ENCODE measurements at regions not wholly inside any gene's neighbourhood (a gene's known extent, or its start where the extent isn't known, plus 50 kb on each side); places are given as distances from the start of the nearest gene placed in this dataset.

DNA sequence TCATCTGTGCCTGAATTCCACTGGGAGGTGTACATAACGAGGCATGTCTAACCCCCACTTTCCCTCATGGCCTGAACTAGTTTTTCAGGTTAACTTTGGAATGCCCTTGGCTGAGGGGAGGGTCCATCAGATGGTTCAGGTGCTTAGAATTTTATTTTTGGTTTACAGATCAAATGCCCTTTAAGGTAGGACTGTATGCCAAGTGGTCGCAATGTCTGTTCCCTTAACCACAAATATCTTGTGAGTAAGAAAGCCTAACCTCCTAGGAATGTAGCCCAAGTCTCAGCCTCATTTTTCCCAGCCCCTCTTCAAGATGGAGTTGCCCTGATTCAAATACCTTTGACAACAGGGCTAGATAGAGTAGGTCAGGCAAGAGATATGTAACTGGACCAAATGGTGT lies 78.4 kb downstream of the RNASET2 start:
- DNase-seq (ENCODE audit: insufficient read length, low spot score) (no peak), FAIRE-seq (no peak)
- no peak for TF ChIP-seq POLR2A (IDR thresholded peaks at IDR 0.05; ENCODE audit: low read depth, low read length)

DNA sequence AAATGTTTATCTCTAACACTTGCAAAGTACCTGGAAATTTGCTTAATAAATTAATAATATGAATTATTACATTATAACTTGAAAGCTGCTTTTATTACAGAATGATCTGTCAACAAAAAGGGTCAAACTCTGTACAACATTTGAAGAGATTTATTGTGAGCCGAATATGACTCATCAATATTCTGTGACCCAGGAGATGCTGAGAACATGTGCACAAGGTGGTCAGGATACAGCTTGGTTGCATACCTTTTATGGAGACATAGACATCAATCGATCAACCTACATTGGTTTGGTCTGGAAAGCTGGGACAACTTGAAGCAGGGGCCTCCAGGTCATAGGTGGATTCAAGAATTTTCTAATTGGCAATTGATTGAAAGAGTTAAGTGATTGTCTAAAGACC lies 79.0 kb downstream of the RNASET2 start:
- FAIRE-seq (no peak), DNase-seq (ENCODE audit: insufficient read length, low spot score) (no peak)
- TF ChIP-seq POLR2A (IDR thresholded peaks at IDR 0.05; ENCODE audit: low read depth, low read length): no peak

DNA sequence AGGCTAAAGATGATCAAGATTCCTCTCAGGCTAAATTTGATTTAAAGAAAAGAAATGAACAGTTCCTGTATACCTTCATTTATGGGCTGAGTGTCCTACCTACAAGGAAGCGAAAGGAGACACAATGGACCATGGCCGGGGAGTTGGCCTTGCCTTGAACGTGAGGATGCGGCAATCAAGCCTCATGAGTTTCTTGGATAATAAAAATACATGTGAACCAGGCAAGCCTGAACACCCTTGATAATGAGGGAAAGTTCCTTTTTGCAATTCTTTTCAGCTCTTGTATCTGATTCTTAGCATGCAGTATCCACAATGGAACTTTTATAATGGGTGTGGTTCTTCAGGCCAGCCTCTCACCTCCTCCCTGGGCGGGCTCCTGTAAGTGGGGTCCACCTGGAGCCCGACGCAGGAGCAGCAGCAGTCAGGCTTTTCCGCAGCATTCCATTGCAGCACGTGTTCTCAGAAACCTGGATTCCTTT lies 83.8 kb downstream of the RNASET2 start:
- DNase-seq (ENCODE audit: insufficient read length, low spot score) (no peak), FAIRE-seq (no peak)
- no peak for TF ChIP-seq POLR2A (IDR thresholded peaks at IDR 0.05; ENCODE audit: low read depth, low read length)

DNA sequence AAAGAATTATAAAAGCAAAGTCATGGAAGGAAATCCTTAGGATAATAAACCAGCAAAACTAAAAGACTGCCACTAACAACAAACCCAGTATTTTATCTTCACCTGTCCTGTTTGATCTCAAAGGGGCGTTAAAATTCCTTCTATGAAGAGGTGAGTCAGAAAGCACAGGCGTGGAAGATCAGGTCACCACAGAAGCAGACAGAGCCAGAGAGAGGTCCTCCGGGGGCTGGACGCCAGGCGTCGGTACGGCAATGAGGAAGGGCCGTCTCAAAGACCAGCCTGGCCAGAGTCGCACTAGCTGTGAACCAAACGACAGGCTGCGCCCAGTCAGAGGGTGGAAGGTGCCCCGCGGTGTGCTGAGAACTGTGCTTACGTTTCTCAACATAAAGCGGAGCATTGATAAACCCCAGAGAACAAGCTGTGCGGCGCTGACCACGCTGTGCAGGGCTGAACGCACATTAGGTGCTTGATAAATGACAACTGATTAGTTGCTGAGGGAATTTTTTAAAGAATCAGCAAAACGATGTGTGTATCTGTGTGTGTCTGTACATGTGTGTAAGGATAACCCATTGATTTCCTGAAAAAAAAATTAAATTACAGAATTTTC lies 85.6 kb downstream of the RNASET2 start:
- TF ChIP-seq POLR2A (IDR thresholded peaks at IDR 0.05; ENCODE audit: low read depth, low read length): no peak
- no peak for DNase-seq (ENCODE audit: insufficient read length, low spot score)
- no peak for FAIRE-seq

DNA sequence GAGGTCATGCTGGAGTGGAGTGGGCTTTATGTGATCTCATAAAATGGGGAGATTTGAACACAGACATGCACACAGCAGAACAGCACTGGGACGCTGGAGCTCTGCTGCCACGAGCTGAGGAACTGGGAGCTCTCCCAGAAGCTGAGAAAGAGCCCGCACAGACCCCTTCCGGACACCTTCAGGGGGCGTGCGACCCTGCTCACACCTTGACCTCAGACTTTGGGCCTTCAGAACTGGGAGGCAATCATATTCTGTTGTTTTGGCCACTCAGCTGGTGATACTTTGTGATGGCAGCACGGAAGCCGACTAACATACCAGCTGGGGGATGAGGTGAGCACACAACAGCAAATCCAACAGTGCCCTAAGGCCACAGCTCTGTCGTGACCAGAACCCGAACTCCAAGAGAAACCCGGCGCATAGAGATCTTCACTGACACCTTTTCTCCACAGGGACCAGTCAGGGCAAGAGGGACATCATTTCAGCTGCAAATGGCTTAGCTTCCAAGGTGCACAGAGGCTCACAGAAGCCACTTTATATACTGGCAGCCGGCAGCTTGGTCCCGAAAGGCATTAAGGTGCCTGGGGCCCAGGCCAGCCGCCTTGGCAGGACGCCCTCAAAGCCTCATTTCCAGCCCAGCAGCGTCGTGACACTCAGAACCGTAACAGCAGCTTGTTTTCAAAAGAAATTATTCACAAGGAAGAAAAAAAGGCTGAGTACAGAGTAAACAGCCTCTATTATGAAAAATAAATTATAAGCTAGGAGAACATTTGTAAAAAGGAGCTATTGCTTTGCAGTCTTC lies 89.3 kb downstream of the RNASET2 start:
- no peak for DNase-seq (ENCODE audit: insufficient read length, low spot score)
- no peak for TF ChIP-seq POLR2A (IDR thresholded peaks at IDR 0.05; ENCODE audit: low read depth, low read length)
- FAIRE-seq: no peak

DNA sequence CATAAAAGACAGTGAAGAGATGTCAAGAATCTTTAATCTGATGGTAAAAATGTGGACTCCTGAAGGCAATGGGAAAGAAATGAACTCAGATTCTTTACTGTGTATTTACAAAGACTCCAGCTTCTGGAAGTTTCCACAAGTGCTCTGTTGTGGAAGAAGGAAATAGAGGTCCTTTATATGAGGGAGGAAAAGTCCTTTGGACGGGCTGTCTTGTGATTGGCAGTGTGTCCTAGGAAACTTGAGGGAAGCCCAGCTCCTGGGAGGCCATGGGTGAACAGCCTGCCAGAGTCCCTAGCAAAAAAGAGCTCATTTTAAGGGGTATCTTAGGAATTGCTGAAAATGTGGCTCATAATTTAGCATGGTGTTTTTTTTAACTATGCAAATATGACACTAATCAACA lies 92.0 kb downstream of the RNASET2 start:
- no peak for DNase-seq (ENCODE audit: insufficient read length, low spot score)
- no peak for FAIRE-seq
- no peak for TF ChIP-seq POLR2A (IDR thresholded peaks at IDR 0.05; ENCODE audit: low read depth, low read length)

DNA sequence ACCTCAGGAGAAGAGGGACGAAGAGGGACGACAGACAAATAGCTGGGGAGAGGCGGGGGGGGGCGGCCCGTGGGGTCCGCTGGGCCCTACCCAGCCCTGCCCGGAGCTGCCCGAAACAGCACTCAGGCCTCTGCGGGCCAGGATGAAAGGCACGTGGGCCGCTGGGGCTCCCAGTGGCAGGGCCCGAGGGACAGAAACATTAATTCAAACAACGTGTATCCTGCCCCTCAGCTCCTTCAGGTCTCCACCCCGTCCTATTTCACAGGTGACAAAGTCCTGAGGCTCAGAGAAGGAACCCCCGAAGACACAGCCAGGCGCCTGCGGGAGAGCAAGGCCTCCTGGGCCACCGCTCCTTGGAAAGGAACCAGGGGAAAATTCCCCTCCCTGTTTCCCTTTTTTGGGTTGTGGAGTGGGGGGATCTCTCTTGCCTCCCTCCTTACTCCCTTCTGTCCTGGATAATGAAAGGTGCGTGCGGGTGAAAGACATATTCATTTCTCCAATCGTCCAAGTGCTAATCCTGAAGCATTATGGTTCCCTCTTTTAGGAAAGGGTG lies 93.3 kb downstream of the RNASET2 start:
- no peak for FAIRE-seq
- no peak for DNase-seq (ENCODE audit: insufficient read length, low spot score)
- TF ChIP-seq POLR2A (IDR thresholded peaks at IDR 0.05; ENCODE audit: low read depth, low read length): no peak

DNA sequence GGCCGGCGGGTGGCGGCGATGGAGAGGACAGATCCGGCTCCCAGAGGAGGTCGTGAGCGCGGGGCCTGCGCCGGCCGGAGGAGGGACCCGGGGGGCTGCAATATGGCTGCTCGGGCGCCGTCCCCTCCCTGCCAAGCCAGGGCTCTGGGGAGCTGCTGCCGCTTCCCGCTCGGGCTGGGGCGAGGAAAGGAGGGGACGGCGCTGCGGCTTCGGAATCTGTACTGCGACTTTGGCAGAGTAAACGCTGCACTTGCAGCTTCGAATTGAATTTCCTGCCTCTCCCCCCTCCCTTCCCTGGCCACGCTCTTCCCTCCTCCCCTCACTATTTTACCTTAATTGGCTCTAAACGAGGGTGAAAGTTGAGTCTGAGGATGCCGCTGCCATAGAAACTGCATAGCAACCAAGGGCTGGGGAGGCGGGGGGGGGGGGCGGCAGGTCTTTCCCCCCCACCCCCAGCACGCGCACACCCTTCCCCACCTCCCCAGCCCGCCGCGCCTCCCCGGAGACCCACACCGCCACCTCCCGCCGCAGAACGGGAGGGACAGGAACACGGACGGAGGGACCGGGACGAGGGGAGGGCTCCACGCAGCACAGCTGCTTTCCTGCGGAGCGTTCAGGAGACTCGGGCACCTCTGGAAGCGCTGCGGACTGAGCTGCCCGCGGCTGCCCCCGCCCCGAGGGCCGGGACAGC lies 93.9 kb downstream of the RNASET2 start:
- DNase-seq (ENCODE audit: insufficient read length, low spot score): no peak

DNA sequence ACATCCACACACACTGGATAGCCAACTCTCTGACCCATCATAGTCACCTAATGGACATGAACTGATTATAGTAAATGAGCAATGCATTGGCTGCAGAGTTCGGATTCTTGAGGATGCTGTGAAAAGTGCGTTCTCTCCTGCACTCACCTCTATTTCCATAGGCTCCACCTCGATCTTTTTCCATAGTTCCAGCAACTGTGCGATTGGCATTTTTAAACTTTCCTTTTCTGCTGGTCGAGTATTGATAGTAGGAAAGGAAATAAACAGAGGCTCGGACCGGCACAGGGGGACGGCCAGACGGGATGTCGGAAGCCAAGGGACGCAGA lies 94.4 kb downstream of the RNASET2 start:
- DNase-seq (ENCODE audit: insufficient read length, low spot score): no peak
- no peak for TF ChIP-seq POLR2A (IDR thresholded peaks at IDR 0.05; ENCODE audit: low read depth, low read length)
- FAIRE-seq: no peak

More for the DNA sequence above, 93.9 kb downstream of the RNASET2 start:
- no peak for FAIRE-seq
- no peak for TF ChIP-seq POLR2A (IDR thresholded peaks at IDR 0.05; ENCODE audit: low read depth, low read length)

DNA sequence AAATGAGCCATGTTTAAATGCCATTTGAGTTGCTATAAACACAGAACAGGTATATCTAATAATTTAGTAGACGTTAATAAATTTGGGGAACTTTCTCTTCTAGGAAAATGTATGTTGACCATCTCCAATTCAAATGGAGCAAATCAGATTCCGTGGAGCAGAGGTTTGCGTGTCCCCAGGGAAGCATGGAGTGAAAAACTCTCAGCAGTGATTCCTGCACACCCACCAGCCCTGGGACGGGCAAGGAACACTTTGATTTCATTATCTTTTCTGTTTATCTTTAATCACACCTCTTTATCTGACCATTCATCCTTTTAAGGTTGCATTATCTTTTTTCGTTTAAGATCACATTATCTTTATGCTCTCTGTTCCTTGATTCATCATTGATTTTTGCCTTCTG lies 95.0 kb downstream of the RNASET2 start:
- DNase-seq (ENCODE audit: insufficient read length, low spot score) (no peak), FAIRE-seq (no peak)
- no peak for TF ChIP-seq POLR2A (IDR thresholded peaks at IDR 0.05; ENCODE audit: low read depth, low read length)

DNA sequence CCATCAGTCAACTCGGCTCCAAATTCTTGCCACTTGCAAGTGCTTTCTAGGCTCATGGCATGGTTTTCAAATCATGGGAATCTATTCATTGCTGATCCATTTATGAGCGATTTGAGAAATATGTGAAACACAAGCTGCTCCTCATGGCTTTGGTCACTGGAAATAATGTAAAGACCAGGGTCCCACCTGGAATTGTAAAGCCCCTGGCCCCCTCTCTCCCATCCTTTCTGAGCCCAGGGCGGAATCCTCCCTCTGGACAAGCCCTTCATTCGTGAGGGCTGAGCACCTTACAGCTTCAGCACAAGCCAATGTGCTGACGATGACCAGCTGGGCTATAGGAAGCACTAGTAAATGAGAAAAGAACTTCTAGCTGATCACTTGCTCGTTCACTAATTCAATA lies 96.0 kb downstream of the RNASET2 start:
- no peak for FAIRE-seq
- TF ChIP-seq POLR2A (IDR thresholded peaks at IDR 0.05; ENCODE audit: low read depth, low read length): no peak

DNA sequence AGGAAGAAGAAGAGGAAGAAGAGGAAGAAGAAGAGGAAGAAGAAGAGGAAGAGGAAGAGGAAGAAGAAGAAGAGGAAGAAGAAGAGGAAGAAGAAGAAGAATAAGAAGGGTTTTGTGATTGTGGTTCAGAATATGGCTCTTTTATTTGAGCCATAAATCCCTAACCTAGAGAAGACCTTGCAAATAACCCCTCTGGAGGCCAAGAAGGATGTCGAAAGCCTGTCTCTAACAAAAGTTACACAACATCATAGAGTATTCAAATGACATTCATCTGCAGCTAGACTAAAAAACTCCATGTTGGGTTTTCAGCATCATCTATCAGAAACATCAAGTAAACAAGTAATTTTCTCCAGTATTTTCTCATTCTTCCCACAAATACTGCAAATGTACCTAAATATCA lies 100.9 kb downstream of the RNASET2 start:
- no peak for DNase-seq (ENCODE audit: insufficient read length, low spot score)
- FAIRE-seq: no peak

More for the DNA sequence above, 96.0 kb downstream of the RNASET2 start:
- DNase-seq (ENCODE audit: insufficient read length, low spot score): no peak

DNA sequence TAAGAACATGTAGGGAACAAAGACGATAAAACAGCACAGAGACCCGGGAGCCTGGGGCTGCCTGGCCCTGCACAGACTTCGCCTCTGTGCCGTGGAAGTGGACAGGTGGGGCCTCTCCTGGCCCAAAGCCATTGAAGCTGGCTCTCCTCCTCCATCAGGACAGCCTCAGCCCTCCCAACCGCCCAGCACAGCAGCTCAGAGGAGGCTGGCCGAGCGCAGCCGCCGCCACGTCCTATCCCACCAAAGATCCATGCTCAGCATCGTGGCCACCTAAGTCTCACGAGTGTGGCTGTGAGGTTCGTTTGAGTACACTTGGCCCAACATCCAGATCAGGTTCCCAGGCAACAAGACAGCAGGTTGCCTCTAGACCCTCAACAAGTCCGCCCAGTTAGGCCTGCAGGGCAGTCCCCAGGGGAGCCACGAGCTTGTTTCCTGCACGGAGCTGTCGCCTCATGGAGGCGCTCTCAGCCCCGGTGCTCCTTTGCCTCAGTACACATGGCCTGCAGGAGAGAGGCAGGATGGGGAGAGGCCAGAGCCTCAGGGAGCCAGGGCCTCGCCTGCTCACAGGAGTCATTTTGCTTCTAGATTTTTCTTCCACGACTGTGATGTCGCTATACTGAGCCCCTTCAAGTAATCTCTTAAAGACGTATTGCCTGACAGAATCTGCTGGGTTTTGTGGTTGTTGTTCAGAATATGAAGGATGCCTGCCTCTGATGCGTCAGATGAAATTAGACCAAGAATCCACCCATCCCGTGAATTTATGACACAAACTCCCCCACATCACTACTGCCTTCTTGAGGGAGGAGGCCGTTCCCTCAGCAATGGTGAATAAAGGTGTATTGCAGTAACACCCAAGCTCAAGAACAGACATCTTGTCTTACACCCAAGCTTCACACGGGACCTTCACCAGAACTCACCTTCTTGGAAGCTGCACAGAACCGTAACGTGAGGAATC lies 102.7 kb downstream of the RNASET2 start:
- no peak for TF ChIP-seq POLR2A (IDR thresholded peaks at IDR 0.05; ENCODE audit: low read depth, low read length)
- FAIRE-seq: no peak

More for the DNA sequence above, 100.9 kb downstream of the RNASET2 start:
- no peak for TF ChIP-seq POLR2A (IDR thresholded peaks at IDR 0.05; ENCODE audit: low read depth, low read length)

More for the DNA sequence above, 102.7 kb downstream of the RNASET2 start:
- no peak for DNase-seq (ENCODE audit: insufficient read length, low spot score)
